Adrenal gland (tissue), 5 donors: ENCODE measurements at regions not wholly inside any gene's neighbourhood (a gene's known extent, or its start where the extent isn't known, plus 50 kb on each side); places are given as distances from the start of the nearest gene placed in this dataset.

ENCODE experiments used
- CTCF ChIP-seq, 6 experiments: fragments of 450-650 bp in 4 of 6; fragments of 200-600 bp in 2 of 6; sonication (generic) in 1 of 6; IDR thresholded peaks; 1 replicate in 5 of 6; 2 replicates in 1 of 6; pipeline versions ENCODE4 v1.5.1 to v1.8.0; 2016 to 2021; ENCODE audit warnings: antibody characterized with exemption in 6 of 6, mild to moderate bottlenecking in 2 of 6, moderate library complexity in 1 of 6
- POLR2A ChIP-seq, 2 donors: fragments of 450-650 bp; IDR thresholded peaks; one replicate each; pipeline ENCODE4 v1.6.1; 2017; ENCODE audit warnings: antibody characterized with exemption in 2 of 2, mild to moderate bottlenecking in 2 of 2, moderate library complexity in 1 of 2
- donor health status: DM: no; HTN: no; CAD: no.

GRCh38 chr3:30551266-30551665, 55.1 kb upstream of the TGFBR2 start:
- TF ChIP-seq POLR2A (IDR thresholded peaks at IDR 0.05) = no peak
- TF ChIP-seq CTCF (IDR thresholded peaks at IDR 0.05) = no peak
